CD4-positive, alpha-beta T cell (primary cell): ENCODE measurements at regions not wholly inside any gene's neighbourhood (a gene's known extent, or its start where the extent isn't known, plus 50 kb on each side); places are given as distances from the start of the nearest gene placed in this dataset.

Experiments
- ATAC-seq: fragments of 200-7000 bp; cut with Tn5 transposase; one replicate; pipeline ENCODE4 v1.10.0; 2022; ENCODE audit warnings: mild to moderate bottlenecking; ENCODE audit not compliant: poor library complexity
- CTCF ChIA-PET: fragments of 350-600 bp; sonication (Branson Sonifier 250); formaldehyde crosslinking; loops from one replicate; lab custom pipeline; 2021; ENCODE audit warnings: antibody characterized with exemption, inconsistent platforms; lab: Charles Lee
- POLR2A ChIA-PET: fragments of 350-600 bp; sonication (Branson Sonifier 250); formaldehyde crosslinking; loops from one replicate; lab custom pipeline; 2021; ENCODE audit warnings: antibody characterized with exemption, inconsistent platforms; lab: Charles Lee
- DNase-seq, 14 experiments: peaks; one replicate each; pipeline ENCODE4 v3.0.0-alpha.2; 2013 to 2020; ENCODE audit warnings: mixed read lengths in 2 of 14
- H3K27ac ChIP-seq, 2 donors: one replicate each; pipeline versions ENCODE4 v1.5.1 to v1.7.0; 2013; ENCODE audit warnings: low read length in 2 of 2, low read depth in 1 of 2, mild to moderate bottlenecking in 1 of 2
- H3K27me3 ChIP-seq, 2 experiments: 1 replicate in 1 of 2; 2 replicates in 1 of 2; pipeline versions ENCODE4 v1.6.1 to v1.7.0; 2013; ENCODE audit warnings: low read length in 2 of 2, control low read depth in 1 of 2, mild to moderate bottlenecking in 1 of 2, moderate library complexity in 1 of 2; ENCODE audit not compliant: insufficient read depth in 2 of 2, control insufficient read depth in 1 of 2
- H3K36me3 ChIP-seq: one replicate; pipeline ENCODE4 v1.6.1; 2013; ENCODE audit warnings: low read length, control low read depth; ENCODE audit not compliant: insufficient read depth
- H3K4me1 ChIP-seq: one replicate; pipeline ENCODE4 v1.6.1; 2013; ENCODE audit warnings: low read length, control low read depth; ENCODE audit not compliant: insufficient read depth
- H3K4me3 ChIP-seq: one replicate; pipeline ENCODE4 v1.5.1; 2013; ENCODE audit warnings: mild to moderate bottlenecking, low read length, moderate library complexity
- H3K9me3 ChIP-seq, 2 experiments: 1 replicate in 1 of 2; 2 replicates in 1 of 2; pipeline versions ENCODE4 v1.6.1 to v1.7.0; 2013; ENCODE audit warnings: low read length in 2 of 2, mild to moderate bottlenecking in 2 of 2, control low read depth in 1 of 2, moderate library complexity in 1 of 2; ENCODE audit not compliant: control insufficient read depth in 1 of 2, insufficient read depth in 1 of 2
- H3K27ac Mint-ChIP-seq: one replicate; pipeline ENCODE4 v1.8.0; 2020; ENCODE audit warnings: mixed read lengths
- H3K27me3 Mint-ChIP-seq: one replicate; pipeline ENCODE4 v1.8.0; 2021; ENCODE audit warnings: mixed read lengths
- H3K36me3 Mint-ChIP-seq: one replicate; pipeline ENCODE4 v1.8.0; 2021; ENCODE audit warnings: low read depth, mixed read lengths
- H3K4me1 Mint-ChIP-seq: one replicate; pipeline ENCODE4 v1.8.0; 2021; ENCODE audit warnings: low read depth, mixed read lengths
- H3K4me3 Mint-ChIP-seq: one replicate; pipeline ENCODE4 v1.8.0; 2020; ENCODE audit warnings: mild to moderate bottlenecking, mixed read lengths
- H3K9me3 Mint-ChIP-seq: one replicate; pipeline ENCODE4 v1.8.0; 2020; ENCODE audit warnings: mixed read lengths
- CTCF ChIP-seq: fragments of 200-600 bp; IDR thresholded peaks from one replicate; pipeline ENCODE4 v1.8.0; 2022; ENCODE audit warnings: antibody characterized with exemption, mild to moderate bottlenecking
- intact Hi-C, 2 experiments: fragments of 100-400 bp; cut with DNase I in 1 of 2; cut with micrococcal nuclease in 1 of 2; formaldehyde crosslinking; loops; one replicate each; pipeline versions ENCODE4 v1.15.1 to v1.9.0; 2023 to 2025; cut with DNase I, micrococcal nuclease

DNA sequence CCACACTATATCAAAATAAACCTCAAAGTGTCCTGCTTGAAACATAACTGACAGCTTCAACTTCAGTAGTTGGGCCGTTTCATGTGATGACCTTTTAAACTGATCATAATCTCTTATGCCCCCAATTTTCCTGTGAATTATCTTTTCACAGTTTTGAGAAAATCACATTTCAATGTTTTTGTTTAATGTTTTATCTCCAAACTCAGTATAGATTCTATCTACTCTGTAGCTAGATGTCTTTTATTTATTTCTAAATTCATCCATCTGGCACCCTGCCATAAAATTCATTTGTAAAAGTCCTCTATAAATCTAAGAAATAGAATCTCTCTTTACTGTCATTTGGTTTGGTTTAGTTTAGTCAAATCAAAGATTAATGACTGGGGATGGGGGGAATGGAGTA, 557.3 kb downstream of the ANKRD50 start:
- Mint-ChIP-seq H3K27ac (no peak overlapping the region), H3K36me3 (no peaks in the 10 kb centered on the region), H3K4me1 (no peaks in the 10 kb centered on the region), H3K4me3 (no peak overlapping the region), H3K9me3 (peaks cover 5% of the 10 kb centered on the region), H3K27me3 (no peaks in the 10 kb centered on the region)
- DNase-seq: no peak
- no peak for TF ChIP-seq CTCF
- no peaks in the 10 kb centered on the region for H3K36me3 ChIP-seq
- CTCF ChIA-PET: no interaction called here
- no peaks in the 10 kb centered on the region for H3K9me3 ChIP-seq
- no peak overlapping the region for H3K27ac ChIP-seq
- no peaks in the 10 kb centered on the region for H3K27me3 ChIP-seq
- intact Hi-C loops: no loop called here
- no peaks in the 10 kb centered on the region for H3K4me1 ChIP-seq
- no peak for ATAC-seq
- H3K4me3 ChIP-seq: no peak overlapping the region
- POLR2A ChIA-PET: no interaction called here

- H3K4me3 ChIP-seq: no peak overlapping the region
- no peaks in the 10 kb centered on the region for H3K4me1 Mint-ChIP-seq
Measured at GRCh38 chr4:124157396-124158083, 555.0 kb downstream of the ANKRD50 start.

DNA sequence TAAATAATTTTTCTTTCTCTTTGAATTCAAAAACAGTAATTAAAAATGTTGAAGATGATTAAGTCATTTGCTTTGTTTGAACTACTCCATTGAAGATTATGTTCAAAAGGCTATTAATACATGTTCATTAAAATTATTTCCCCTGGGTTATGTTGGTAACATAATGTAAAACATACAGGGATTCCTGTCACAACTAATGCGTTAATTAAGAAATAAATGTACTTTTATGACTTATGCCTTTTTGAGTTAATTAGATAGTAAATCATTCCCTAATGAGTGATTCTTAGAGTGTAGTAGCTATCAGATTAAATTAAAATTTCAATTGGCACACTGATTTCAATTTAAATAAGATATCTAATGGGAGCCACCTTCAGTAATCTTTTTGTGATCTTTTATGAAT, 549.1 kb downstream of the ANKRD50 start:
- Histone ChIP-seq H3K4me1 (no peaks in the 10 kb centered on the region), H3K36me3 (no peaks in the 10 kb centered on the region), H3K27me3 (no peaks in the 10 kb centered on the region), H3K4me3 (no peak overlapping the region), H3K27ac (no peak overlapping the region), H3K9me3 (peaks cover 0 to 8% of the 10 kb centered on the region in 2 experiments)
- Mint-ChIP-seq H3K27me3 (no peaks in the 10 kb centered on the region), H3K4me3 (no peak overlapping the region), H3K36me3 (no peaks in the 10 kb centered on the region), H3K4me1 (no peaks in the 10 kb centered on the region), H3K27ac (no peak overlapping the region), H3K9me3 (no peaks in the 10 kb centered on the region)
- ATAC-seq (no peak), DNase-seq (no peak)
- POLR2A ChIA-PET: no interaction called here
- TF ChIP-seq CTCF: no peak
- CTCF ChIA-PET: no interaction called here
- intact Hi-C loops: no loop called here

More at GRCh38 chr4:124157396-124158083, 555.0 kb downstream of the ANKRD50 start:
- Mint-ChIP-seq H3K27ac (no peak overlapping the region), H3K9me3 (peaks cover 5% of the 10 kb centered on the region), H3K36me3 (no peaks in the 10 kb centered on the region), H3K27me3 (no peaks in the 10 kb centered on the region), H3K4me3 (no peak overlapping the region)
- no peaks in the 10 kb centered on the region for H3K27me3 ChIP-seq
- H3K27ac ChIP-seq: no peak overlapping the region
- intact Hi-C loops: no loop called here
- ChIA-PET CTCF (no interaction called here), POLR2A (no interaction called here)
- no peaks in the 10 kb centered on the region for H3K4me1 ChIP-seq
- no peaks in the 10 kb centered on the region for H3K36me3 ChIP-seq
- DNase-seq (no peak), ATAC-seq (no peak)
- no peaks in the 10 kb centered on the region for H3K9me3 ChIP-seq
- no peak for TF ChIP-seq CTCF
